Panc1 (cell line): ENCODE measurements at regions not wholly inside any gene's neighbourhood (a gene's known extent, or its start where the extent isn't known, plus 50 kb on each side); places are given as distances from the start of the nearest gene placed in this dataset.

Source experiments
- ATAC-seq: fragments of 200-7000 bp; cut with Tn5 transposase; 2 replicates; pipeline ENCODE4 v1.9.1; 2020; ENCODE audit warnings: mild to moderate bottlenecking, moderate library complexity
- BruUV-seq: library from RNA; stranded (reverse); fragments of 400-500 nt; replicated peaks from 2 replicates; lab custom pipeline; 2021; lab: Mats Ljungman, UMichigan
- CTCF ChIA-PET: fragments of 300-600 bp; sonication (Branson Sonifier 250); formaldehyde crosslinking; loops from one replicate; lab custom pipeline; 2022; ENCODE audit warnings: antibody characterized with exemption; lab: Charles Lee
- POLR2A ChIA-PET: fragments of 300-600 bp; sonication (Branson Sonifier 250); formaldehyde crosslinking; loops from one replicate; lab custom pipeline; 2022; ENCODE audit warnings: antibody characterized with exemption; lab: Charles Lee
- DNase-seq: peaks from one replicate; pipeline ENCODE4 v3.0.0-alpha.2; 2010; ENCODE audit warnings: low read depth, low spot score
- H3K27ac ChIP-seq: 2 replicates; pipeline ENCODE4 v1.5.1; 2011; ENCODE audit warnings: mild to moderate bottlenecking, low read length, inconsistent platforms
- H3K27me3 ChIP-seq: fragments of 200-500 bp; sonication (Bioruptor generic); 2 replicates; pipeline ENCODE4 v1.6.0; 2014; ENCODE audit warnings: low read length, inconsistent platforms; ENCODE audit not compliant: control insufficient read depth, insufficient read depth
- H3K36me3 ChIP-seq: fragments of 200-500 bp; sonication (Bioruptor generic); 2 replicates; pipeline ENCODE4 v1.5.1; 2014; ENCODE audit warnings: inconsistent platforms, mild to moderate bottlenecking, low read length, moderate library complexity; ENCODE audit not compliant: control insufficient read depth, insufficient read depth
- H3K4me1 ChIP-seq: 2 replicates; pipeline ENCODE4 v1.5.1; 2011; ENCODE audit warnings: inconsistent platforms, mild to moderate bottlenecking, low read length, moderate library complexity; ENCODE audit not compliant: control insufficient read depth, insufficient read depth
- H3K4me3 ChIP-seq, 2 experiments: 2 replicates each; pipeline ENCODE4 v1.5.1; 2011 to 2012; ENCODE audit warnings: low read depth in 2 of 2, low read length in 2 of 2, mild to moderate bottlenecking in 2 of 2, inconsistent platforms in 1 of 2, moderate library complexity in 1 of 2
- H3K9me3 ChIP-seq: fragments of 200-500 bp; sonication (Bioruptor generic); 2 replicates; pipeline ENCODE4 v1.5.1; 2014; ENCODE audit warnings: low read depth, mild to moderate bottlenecking, inconsistent platforms, low read length, moderate library complexity; ENCODE audit not compliant: control insufficient read depth, insufficient read depth
- POLR2AphosphoS5 ChIP-seq: IDR thresholded peaks from 2 replicates; pipeline ENCODE4 v1.6.1; 2012; ENCODE audit warnings: mild to moderate bottlenecking, low read depth, low read length, moderate library complexity
- REST ChIP-seq, 2 experiments: IDR thresholded peaks; 2 replicates each; pipeline ENCODE4 v1.6.1; 2011 to 2012; ENCODE audit warnings: low read depth in 2 of 2, control low read depth in 1 of 2, low read length in 1 of 2, mild to moderate bottlenecking in 1 of 2, moderate library complexity in 1 of 2; ENCODE audit not compliant: insufficient read depth in 1 of 2
- SIN3A ChIP-seq: IDR thresholded peaks from 2 replicates; pipeline ENCODE4 v1.6.1; 2012; ENCODE audit warnings: low read depth, mild to moderate bottlenecking, low read length, moderate library complexity, borderline replicate concordance; ENCODE audit not compliant: insufficient read depth
- TCF7L2 ChIP-seq: IDR thresholded peaks from 2 replicates; pipeline ENCODE4 v1.6.1; 2011; ENCODE audit warnings: mild to moderate bottlenecking, low read depth, low read length, inconsistent platforms
- in situ Hi-C: cut with HindIII; loops from 2 replicates; pipeline ENCODE4 v1.10.0; 2016; ENCODE audit warnings: low sequenced_read_pairs, low pct_unique_long_range_greater_than_20kb
- intact Hi-C: fragments of 100-400 bp; cut with micrococcal nuclease; formaldehyde crosslinking; loops from one replicate; pipeline ENCODE4 v1.10.0; 2022; ENCODE audit not compliant: unreplicated experiment
- TF ChIP-seq, protein P1 (sequence below): fragments of 450-650 bp; IDR thresholded peaks from 2 replicates; pipeline ENCODE4 v1.5.1; 2017; ENCODE audit warnings: mild to moderate bottlenecking

- CTCF ChIA-PET = no interaction called here
- in situ Hi-C loops = no loop called here
Measured at GRCh38 chr3:3632449-3632848, 166.8 kb upstream of the LRRN1 start.

DNA sequence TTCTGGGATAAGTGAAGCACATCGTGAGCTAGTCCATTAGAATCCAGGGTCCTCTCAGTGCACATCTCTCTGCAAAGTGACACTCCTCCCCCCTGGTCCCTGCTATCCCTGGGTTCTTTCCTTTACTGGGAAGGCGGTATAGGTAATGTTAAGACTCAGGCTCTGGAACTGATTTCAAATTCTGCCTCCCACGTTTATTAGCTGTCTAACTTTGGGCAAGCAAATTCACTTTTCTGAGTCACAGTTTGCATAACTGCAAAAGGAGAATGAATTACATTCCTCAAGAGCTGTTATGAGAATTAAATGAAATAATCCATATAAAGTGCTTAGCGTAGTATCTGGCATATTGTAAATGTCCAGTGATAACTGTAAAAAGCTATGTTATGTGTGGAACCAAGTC, 168.1 kb upstream of the LRRN1 start:
- Histone ChIP-seq H3K4me3 (no peak overlapping the region), H3K27me3 (no peaks in the 10 kb centered on the region), H3K4me1 (no peaks in the 10 kb centered on the region), H3K27ac (no peak overlapping the region), H3K36me3 (no peaks in the 10 kb centered on the region), H3K9me3 (no peaks in the 10 kb centered on the region)
- no TSS peak for BruUV-seq
- TF ChIP-seq POLR2AphosphoS5 (no peak), REST (IDR thresholded peaks at IDR 0.05; ENCODE audit: insufficient read depth in 1 of 2, low read depth in 2 of 2, low read length in 1 of 2) (no peak), TCF7L2 (no peak), SIN3A (no peak)
- TF ChIP-seq, protein P1, sequence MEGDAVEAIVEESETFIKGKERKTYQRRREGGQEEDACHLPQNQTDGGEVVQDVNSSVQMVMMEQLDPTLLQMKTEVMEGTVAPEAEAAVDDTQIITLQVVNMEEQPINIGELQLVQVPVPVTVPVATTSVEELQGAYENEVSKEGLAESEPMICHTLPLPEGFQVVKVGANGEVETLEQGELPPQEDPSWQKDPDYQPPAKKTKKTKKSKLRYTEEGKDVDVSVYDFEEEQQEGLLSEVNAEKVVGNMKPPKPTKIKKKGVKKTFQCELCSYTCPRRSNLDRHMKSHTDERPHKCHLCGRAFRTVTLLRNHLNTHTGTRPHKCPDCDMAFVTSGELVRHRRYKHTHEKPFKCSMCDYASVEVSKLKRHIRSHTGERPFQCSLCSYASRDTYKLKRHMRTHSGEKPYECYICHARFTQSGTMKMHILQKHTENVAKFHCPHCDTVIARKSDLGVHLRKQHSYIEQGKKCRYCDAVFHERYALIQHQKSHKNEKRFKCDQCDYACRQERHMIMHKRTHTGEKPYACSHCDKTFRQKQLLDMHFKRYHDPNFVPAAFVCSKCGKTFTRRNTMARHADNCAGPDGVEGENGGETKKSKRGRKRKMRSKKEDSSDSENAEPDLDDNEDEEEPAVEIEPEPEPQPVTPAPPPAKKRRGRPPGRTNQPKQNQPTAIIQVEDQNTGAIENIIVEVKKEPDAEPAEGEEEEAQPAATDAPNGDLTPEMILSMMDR = no peak
- no peak for ATAC-seq
- intact Hi-C loops (no loop called here), in situ Hi-C loops (no loop called here)
- POLR2A ChIA-PET = no interaction called here
- CTCF ChIA-PET = no interaction called here
- no peak for DNase-seq

More at GRCh38 chr3:3632449-3632848, 166.8 kb upstream of the LRRN1 start:
- POLR2A ChIA-PET = no interaction called here
- ATAC-seq (no peak), DNase-seq (no peak)
- TF ChIP-seq SIN3A = no peak
- TF ChIP-seq TCF7L2 = no peak
- TF ChIP-seq, protein P1 = no peak
- TF ChIP-seq REST (IDR thresholded peaks at IDR 0.05; ENCODE audit: insufficient read depth in 1 of 2, low read depth in 2 of 2, low read length in 1 of 2) = no peak
- no peak for TF ChIP-seq POLR2AphosphoS5
- H3K4me1 ChIP-seq = no peaks in the 10 kb centered on the region
- no TSS peak for BruUV-seq
- no peaks in the 10 kb centered on the region for H3K9me3 ChIP-seq
- intact Hi-C loops = no loop called here
- no peak overlapping the region for H3K4me3 ChIP-seq
- H3K27me3 ChIP-seq = no peaks in the 10 kb centered on the region
- H3K36me3 ChIP-seq = no peaks in the 10 kb centered on the region
- H3K27ac ChIP-seq = no peak overlapping the region
